Stimulated activated naive CD4-positive, alpha-beta T cell (primary cell): ENCODE measurements at regions not wholly inside any gene's neighbourhood (a gene's known extent, or its start where the extent isn't known, plus 50 kb on each side); places are given as distances from the start of the nearest gene placed in this dataset.
"Not testable (repeated sequence)": the region's sequence is repeated elsewhere in the genome, so short reads cannot be mapped to it uniquely, and the experiment has no call there.

Experiments used
- DNase-seq, 6 experiments: peaks; one replicate each; lab custom pipeline; 2025; lab: John Stamatoyannopoulos, UW

DNA sequence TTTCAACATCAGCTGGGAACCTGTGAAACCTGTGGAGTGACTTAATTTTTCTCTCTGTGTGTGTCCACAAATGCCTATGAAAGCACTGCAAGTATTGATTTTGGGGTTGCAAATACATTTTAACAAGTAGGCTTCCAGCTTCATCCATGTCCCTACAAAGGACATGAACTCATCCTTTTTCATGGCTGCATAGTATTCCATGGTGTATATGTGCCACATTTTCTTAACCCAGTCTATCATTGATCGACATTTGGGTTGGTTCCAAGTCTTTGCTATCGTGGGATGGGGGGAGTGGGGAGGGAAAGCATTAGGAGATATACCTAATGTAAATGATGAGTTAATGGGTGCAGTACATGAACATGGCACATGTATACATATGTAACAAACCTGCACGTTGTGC, 711.3 kb downstream of the LTN1 start:
- not testable (repeated sequence) for DNase-seq

DNA sequence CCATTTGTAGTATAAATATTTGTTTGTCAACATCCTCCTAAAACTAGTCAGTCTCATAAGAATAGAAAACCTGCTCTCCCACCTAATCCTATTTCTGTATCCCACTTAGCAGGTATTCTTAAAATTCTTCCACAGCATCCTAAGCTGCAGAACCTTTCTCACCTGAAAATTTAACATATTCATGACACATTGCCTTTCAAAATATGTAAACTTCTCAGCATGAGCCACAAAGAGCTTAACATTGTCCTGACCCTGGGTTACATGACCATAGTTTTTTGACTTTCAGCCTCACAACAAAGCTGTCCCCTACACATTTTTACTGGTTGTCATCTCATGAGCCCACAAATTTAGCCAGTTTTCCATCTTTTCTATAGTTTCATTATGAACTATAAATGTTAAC, 712.1 kb downstream of the LTN1 start:
- no peak for DNase-seq

DNA sequence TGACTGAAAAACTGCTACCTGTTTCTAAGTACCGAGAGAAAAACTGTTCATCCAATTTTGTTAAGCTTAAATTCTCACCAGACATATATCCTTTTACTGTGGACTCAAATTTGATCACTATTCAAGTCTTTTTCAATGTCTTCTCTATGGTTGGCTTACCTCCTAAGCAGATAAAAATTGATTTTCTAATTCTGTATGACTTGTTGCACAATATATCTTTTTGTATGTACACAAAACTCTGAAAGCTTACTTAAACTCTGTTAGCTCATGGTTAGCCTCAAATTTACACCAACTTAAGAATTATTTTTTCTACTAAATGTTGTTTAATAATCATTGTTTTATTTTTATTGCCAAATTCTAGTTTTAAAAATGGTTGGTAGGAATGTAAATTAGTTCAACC, 715.4 kb downstream of the LTN1 start:
- DNase-seq: no peak

DNA sequence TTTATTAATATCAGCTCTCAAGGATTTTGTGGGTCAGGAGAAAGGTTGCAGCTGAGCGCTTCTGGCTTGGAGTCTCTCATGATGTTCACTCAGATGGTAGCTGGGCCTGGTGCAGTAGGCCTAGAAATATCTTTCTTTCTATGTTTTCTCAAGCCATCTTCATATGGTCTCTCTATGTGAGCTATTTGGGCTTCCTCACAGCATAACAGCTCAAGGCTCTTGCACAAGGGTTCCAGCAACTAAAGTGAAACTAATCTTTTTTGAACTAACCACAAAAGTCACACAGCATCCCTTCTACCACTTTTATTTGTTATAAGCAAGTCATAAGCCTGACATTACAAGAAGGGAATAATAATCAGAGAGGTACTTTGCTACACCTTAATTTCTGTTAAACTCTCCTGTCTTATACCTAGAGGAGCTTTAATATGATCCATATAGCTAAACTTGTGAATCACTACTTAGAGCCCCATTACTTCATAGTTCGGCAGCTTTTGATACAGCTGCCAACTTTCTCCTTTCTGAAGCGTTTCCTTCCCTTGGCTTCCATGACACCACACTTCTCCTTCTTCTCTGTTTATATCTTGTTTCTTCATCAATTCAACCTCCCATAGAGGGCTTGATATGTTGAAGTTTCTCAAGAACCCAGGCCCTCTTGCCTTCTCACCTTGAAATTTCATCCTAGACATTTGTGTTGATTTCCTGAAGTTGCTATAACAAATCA, 720.2 kb downstream of the LTN1 start:
- no peak for DNase-seq

DNA sequence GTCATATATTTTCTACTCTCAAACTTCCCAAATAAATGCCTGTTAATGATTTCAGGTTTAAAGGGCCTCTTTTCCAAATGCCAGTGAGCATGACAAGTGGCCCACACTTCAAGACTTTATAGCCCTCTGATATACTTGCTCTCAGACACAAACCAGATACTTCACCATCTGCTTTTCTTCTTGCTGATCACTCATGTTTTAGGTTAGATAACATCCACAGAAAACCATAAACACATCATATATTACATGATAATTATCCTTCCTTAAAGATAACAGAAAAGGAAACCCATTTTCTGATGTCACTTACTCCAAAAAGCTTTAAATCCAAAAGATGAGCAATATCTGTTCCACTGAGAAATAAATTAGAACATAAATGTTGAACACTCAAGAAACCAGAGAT, 723.5 kb downstream of the LTN1 start:
- DNase-seq: no peak

DNA sequence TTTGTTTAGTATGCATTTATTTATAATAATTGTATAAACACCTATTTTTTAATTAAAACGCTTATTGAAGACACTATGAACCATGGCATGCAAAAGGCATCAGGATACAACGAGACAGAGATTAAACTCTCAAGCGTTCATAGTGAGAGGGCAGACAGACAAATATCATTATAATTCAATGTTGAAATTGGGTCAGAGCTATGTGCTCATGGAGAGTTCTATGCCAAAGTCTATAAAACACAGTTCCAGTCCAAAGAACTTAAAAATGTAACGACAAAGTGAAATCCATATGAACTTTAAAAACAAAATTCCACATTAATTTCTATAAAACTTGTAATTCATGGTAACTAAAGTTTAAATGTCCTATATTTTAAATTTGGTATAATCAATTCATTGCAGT, 724.0 kb downstream of the LTN1 start:
- no peak for DNase-seq

DNA sequence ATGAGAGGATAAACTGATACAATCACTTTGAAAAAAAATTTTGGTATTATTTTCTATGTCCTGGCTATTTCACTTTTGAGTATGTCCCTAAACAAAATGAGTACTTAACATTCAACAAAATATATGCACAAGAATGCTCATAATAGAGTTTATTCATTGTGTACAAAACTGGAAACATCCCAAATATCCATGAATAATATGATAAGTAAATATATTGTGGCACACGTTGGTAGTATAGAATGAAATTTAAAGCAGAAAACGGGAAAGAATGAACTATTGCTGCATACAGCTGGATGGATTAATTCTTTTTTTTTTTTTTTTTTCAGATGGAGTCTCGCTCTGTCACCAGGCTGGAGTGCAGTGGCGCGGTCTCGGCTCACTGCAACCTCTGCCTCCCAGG, 725.2 kb downstream of the LTN1 start:
- no peak for DNase-seq

DNA sequence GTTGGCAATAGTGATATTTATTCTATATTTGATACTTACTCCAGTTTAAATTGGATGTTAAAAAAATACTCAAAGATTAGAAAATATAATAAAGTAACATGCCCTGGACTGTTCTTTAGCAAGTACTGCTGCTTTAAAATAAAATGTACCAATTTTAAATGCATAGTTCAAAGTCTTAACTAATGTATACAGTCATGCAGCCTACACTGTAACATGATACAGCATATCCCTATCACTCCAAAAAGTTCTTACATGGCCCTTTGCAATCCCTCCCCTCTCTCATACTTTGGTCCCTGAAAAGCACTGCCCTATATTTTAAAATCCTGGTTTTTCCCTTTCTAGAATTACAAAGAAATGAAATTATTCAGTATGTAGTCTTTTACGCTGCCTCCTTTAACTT, 726.6 kb downstream of the LTN1 start:
- no peak for DNase-seq

DNA sequence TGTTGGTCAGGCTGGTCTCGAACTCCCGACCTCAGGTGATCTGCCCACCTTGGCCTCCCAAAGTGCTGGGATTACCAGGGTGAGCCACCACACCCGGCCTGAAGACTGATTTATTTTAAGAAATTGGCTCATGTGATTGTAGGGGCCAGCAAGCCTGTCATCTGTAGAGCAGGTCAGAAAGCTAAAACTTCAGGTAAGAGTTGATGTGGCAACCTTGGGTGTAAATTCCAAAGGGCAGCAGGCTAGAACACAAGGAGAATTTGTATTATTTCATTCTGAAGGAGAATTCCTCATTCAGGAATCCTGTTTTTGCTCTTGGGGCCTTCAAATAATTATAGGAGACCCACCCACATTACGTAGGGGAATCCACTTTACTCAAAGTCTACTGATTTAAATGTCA, 728.7 kb downstream of the LTN1 start:
- no peak for DNase-seq

DNA sequence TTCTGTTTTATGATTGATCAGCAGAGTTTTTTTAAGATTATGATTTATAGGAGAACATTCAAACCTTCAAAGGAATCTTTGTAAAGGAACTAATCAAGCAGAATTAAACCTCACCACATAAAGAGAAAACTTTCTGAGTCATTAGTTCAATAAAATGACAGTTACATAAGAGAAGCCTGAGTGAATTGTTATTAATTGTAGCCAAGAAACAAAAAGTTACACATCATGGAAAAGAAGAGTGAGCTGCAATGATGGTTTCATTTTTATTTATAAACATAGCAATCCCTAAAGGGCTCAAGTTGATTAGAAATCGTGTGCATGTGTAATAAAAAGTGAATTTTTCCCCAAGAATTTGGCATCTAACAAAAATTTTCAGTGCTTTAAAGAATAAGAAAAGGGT, 731.4 kb downstream of the LTN1 start:
- no peak for DNase-seq

DNA sequence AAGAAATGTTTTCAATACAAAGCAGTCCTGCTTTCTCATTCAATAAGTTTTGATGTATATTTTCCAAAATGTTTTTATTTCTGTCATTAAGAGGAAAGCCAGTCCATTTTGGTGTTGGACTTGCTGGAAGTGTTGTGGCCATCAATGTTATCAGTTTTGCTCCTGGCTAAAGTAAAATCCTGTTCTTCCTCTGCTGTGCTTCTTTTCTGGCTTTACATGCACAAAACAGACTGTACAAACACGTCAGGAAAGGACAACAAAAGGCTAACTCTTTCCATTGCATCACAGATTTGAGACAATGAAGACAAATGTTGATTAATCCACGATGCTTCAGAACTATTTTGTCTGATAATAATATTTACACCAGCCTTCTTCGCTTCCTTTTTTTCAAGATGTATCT, 735.4 kb downstream of the LTN1 start:
- DNase-seq: no peak

DNA sequence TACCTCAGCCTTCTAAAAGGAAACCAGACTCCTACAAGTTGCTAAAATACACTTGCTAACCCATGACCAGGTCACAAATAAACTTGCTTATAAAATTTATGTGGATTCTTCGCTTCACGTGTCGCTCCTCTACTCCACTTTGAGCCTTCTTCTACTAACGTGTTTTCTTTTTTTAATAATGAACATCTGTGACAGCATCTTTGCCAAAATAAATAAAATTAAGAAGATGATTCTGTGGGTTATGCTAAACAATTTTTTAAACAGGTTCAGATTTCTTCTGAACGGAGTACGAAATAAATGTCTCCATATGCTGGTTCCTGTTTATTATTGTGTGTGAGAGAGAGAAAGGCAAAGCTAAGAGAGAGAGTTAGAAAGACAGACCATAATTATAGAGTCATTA, 735.8 kb downstream of the LTN1 start:
- DNase-seq: no peak

DNA sequence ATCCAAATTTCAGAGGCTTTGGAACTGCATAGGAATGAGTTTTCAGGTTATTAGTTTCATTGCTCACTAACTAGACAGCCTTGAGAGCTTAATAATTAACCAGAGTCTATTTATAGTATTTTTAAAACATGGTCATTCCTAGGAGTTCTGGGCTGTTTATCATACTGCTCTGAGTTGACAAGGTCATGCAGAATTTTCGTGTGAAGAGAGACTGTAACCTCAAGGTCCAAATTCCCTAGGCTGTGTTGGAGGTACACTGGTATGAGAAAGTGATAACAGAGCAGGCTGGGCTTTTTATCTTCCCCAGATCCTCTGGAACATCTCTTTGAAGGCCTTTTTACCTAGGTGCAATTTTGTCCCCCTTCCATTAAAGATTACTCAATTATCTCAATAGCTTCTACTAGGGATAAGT, 736.3 kb downstream of the LTN1 start:
- no peak for DNase-seq

DNA sequence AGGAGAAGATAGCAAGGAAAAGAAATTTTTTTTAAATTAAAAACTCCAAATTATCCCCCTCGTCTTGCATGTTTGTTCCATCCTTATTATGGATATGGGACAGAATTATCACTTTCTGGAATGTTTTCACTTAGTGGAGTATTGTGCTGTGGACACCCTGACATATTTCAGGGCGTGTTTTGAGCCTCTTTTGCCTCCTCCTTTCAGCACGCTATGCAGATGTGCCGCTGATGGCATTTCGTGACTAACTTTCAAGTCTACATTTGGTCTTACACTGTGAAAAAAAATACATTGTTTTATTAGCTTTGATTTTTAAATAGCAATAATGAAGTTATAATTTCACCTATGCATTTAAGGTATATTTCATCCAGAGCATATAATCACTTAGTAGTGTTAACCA, 738.7 kb downstream of the LTN1 start:
- no peak for DNase-seq

DNA sequence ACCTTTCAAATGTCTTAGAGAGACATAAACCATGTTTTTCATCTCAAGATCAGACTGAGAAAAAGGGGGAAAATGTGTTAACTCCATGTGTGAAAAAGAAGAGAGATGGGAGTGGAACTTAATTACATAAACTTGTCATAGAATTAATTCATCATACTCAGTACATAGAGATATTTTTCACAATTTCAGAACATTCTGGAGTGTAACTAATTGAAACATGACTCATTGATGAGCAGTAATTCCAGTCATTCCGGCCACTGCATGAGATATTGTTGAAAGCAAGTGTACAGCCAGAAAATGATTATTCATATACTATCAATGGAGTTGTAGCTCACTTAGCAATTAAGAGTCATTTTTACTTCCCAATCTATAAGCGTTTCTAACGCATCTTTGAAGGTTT, 739.3 kb downstream of the LTN1 start:
- DNase-seq: no peak

DNA sequence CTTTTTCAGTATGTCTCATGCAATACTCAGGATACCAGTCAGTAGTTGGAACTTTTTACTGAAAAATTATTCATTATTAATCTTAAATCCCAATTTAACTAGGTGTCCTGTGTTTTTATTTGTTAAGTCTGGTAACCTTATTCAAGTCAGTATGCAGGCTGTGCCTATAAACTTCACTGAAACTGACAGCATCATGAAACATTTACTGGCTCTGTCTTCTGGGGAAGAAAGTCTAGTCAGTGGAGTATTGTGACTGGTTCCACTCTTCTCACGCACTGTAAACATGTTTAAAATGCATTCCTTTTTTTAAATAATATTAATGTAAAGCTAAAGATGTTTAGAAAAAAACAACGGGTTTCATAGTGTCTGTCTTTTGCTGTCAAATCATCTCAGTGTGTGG, 739.7 kb downstream of the LTN1 start:
- no peak for DNase-seq

DNA sequence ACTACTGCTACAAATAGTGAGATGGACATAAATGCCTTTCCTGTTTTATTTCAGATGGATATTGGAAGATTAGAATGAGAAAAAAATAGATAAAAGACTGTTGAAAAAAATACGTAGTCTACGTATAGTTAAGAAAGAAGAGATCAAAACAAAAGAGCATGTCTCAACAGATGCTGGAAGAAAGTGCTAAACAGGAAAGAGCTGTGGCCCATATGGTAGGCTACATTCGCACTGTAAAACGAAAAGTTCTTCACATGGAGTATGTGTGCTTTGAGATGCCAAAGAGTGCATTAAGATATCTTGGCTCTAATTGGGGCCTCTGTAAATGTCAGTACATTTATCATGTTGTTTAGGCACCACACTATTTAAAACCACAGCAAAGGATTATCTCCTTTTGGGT, 741.7 kb downstream of the LTN1 start:
- no peak for DNase-seq

DNA sequence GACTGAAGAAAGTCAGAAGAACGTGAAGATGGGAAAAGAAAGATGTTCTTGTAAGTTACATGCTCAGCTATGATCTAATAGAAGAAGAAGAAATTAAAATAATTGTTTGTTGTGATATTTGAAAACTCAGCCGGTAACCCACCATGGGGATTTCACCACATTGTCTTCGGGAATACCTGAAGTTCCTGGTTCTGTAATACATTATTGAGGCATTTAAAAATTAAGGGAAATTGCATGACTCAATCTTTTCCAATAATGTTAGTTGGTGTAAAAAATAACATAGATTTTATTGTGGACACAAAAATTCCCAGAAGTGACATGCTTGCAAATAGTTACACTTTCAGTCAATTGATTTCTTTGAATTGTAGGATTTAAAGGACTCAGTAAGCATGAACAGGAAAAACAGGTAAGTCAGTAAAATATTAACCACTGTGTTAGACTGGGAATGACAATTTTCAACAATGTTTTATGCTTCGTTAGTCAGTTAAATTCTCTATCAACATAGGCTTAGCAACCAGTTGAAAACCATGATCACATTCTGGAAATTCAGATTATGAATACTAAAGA, 745.1 kb downstream of the LTN1 start:
- no peak for DNase-seq

DNA sequence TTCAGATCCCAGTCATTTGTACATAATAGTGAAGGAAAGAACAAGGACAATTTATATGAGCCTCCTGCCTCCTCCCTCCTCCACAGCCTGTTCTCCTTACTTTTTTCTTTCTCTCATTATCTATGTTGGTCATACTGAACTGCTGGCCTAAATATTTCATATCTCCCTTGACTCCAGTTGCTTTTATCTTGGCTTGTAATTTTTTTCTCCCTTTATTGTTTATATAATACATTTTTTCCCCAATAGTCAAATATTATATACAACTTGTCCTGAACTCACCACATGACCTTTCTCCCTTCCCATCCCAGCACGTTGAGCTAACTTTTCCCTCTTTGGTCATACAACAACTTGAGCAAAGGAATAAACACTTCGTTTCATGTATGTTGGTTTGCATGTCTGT, 752.1 kb downstream of the LTN1 start:
- no peak for DNase-seq

DNA sequence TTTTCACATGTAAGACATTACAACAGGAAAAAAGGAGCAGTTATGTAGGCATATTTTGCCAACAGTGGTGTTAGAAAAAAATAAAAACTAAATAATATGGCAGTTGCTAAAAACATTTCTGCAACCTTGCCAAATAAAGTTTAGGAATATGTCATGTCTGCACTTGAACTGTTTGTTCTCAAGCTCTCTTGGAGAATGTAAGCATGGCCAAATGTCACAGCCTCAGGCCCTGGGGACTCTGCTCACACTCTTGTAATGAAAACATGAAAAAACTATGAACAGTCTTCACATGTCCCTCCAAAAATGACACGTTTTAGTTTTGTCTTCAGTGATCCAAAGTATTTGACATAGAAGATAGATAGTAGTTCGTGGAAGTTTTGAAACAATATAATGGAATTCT, 753.3 kb downstream of the LTN1 start:
- no peak for DNase-seq

DNA sequence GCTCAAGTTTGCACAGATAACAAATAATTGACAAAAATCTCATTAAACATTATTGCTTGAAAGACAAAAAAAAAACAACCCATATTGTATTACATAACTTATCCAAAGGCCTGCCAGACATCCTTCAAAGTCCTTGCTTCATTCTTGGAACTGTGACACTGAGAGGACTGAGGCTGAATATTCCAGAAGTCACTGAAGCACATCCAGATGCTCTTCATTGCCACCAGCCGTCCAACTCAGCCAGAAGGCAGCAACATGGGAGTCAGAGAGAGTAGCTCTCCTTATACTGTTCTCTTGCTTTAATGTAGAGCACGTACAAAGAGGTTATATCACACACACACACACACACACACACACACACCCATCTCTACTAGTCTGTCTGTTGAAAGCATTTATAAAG, 755.0 kb downstream of the LTN1 start:
- no peak for DNase-seq

DNA sequence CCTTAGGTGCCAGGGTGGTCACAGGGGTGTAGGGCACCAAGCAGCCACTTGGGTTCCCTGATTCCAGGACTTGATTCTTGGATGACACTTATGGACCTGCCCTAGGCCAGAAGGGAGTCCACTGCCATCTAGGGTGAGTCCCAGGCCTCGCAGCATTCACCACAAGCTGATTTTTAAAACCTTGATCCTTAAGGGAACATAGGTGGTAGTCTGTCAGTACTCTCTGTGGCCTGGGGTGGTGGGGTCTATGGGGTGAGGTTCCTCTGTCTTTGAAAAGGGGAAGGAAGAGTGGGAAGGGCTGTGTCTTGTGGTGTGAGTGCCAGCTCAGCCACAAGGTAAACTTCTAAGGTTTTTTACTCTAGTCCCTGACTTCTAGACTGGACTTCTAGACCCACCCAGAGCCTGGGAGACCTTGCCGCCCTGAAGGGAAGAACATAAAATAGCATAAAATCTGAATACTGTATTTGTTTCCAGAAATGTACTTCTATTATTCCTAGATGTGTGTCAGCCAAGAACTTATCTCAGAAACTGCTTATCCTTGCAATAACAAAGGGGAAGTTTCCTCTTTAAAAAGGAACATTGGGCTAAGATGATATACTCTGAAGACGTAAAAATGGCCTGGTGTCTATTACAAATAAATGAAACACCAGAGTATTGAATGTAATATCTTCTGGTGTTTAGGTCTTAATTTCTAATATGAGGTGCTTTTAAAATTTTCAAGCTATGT, 757.3 kb downstream of the LTN1 start:
- no peak for DNase-seq

DNA sequence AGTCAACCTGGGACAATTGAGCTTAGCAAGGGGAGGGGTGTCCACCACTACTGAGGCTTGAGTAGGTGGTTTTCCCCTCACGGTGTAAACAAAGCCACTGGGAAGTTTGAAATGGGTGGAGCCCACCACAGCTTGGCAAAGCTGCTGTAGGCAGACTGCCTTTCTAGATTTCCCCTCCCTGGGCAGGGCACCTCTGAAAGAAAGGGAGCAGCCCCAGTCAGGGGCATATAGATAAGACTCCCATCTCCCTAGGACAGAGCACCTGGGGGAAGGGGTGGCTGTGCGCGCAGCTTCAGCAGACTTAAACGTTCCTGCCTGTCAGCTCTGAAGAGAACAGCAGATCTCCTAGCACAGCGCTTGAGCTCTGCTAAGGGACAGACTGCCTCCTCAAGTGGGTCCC, 758.4 kb downstream of the LTN1 start:
- no peak for DNase-seq
